CD4-positive, alpha-beta memory T cell (primary cell): ENCODE measurements at regions not wholly inside any gene's neighbourhood (a gene's known extent, or its start where the extent isn't known, plus 50 kb on each side); places are given as distances from the start of the nearest gene placed in this dataset.
A peak's percentile ranks its signal among the peaks of the same experiment; 100 is the strongest.

Source experiments
- CTCF ChIA-PET: fragments of 350-600 bp; sonication (Branson Sonifier 250); formaldehyde crosslinking; loops from one replicate; lab custom pipeline; 2021; ENCODE audit warnings: inconsistent platforms; ENCODE audit not compliant: partially characterized antibody; lab: Charles Lee
- POLR2A ChIA-PET: fragments of 350-600 bp; sonication (Branson Sonifier 250); formaldehyde crosslinking; loops from one replicate; lab custom pipeline; 2021; ENCODE audit not compliant: partially characterized antibody; lab: Charles Lee
- DNase-seq, 5 donors: peaks; one replicate each; pipeline versions ENCODE4 v3.0.0 to v3.0.0-alpha.2; 2020 to 2022; ENCODE audit warnings: mixed read lengths in 1 of 5
- H3K27ac ChIP-seq: one replicate; pipeline ENCODE4 v1.7.0; 2013; ENCODE audit warnings: low read depth, low read length
- H3K27me3 ChIP-seq: 2 replicates; pipeline ENCODE4 v1.7.0; 2013; ENCODE audit warnings: mild to moderate bottlenecking, low read length, moderate library complexity; ENCODE audit not compliant: insufficient read depth
- H3K36me3 ChIP-seq: 2 replicates; pipeline ENCODE4 v1.7.0; 2013; ENCODE audit warnings: mild to moderate bottlenecking, low read length, moderate library complexity; ENCODE audit not compliant: insufficient read depth
- H3K4me1 ChIP-seq: 2 replicates; pipeline ENCODE4 v1.7.0; 2013; ENCODE audit warnings: mild to moderate bottlenecking, low read length, moderate library complexity; ENCODE audit not compliant: insufficient read depth
- H3K4me3 ChIP-seq, 2 donors: one replicate each; pipeline ENCODE4 v1.7.0; 2013; ENCODE audit warnings: low read length in 2 of 2, mild to moderate bottlenecking in 1 of 2
- H3K9me3 ChIP-seq, 2 donors: one replicate each; pipeline ENCODE4 v1.7.0; 2013; ENCODE audit warnings: low read length in 2 of 2, control low read depth in 1 of 2; ENCODE audit not compliant: control insufficient read depth in 1 of 2
- H3K27ac Mint-ChIP-seq, 7 donors: one replicate each; pipeline ENCODE4 v1.8.0; 2020 to 2021; ENCODE audit warnings: mixed read lengths in 7 of 7, mild to moderate bottlenecking in 6 of 7, inconsistent platforms in 3 of 7, moderate library complexity in 3 of 7
- H3K27me3 Mint-ChIP-seq, 2 donors: one replicate each; pipeline ENCODE4 v1.8.0; 2020 to 2021; ENCODE audit warnings: mixed read lengths in 2 of 2
- H3K36me3 Mint-ChIP-seq, 2 donors: one replicate each; pipeline ENCODE4 v1.8.0; 2020 to 2021; ENCODE audit warnings: mixed read lengths in 2 of 2, inconsistent platforms in 1 of 2, mild to moderate bottlenecking in 1 of 2
- H3K4me1 Mint-ChIP-seq, 4 donors: one replicate each; pipeline ENCODE4 v1.8.0; 2020 to 2021; ENCODE audit warnings: mixed read lengths in 4 of 4, mild to moderate bottlenecking in 1 of 4
- H3K4me3 Mint-ChIP-seq, 8 donors: one replicate each; pipeline ENCODE4 v1.8.0; 2020 to 2021; ENCODE audit warnings: mixed read lengths in 8 of 8, mild to moderate bottlenecking in 7 of 8, moderate library complexity in 6 of 8, inconsistent platforms in 3 of 8
- H3K9me3 Mint-ChIP-seq, 8 donors: one replicate each; pipeline ENCODE4 v1.8.0; 2020 to 2021; ENCODE audit warnings: mixed read lengths in 8 of 8, mild to moderate bottlenecking in 5 of 8, inconsistent platforms in 3 of 8, moderate library complexity in 1 of 8
- intact Hi-C: fragments of 100-400 bp; cut with micrococcal nuclease; formaldehyde crosslinking; loops from one replicate; pipeline ENCODE4 v1.15.1; 2023

DNA sequence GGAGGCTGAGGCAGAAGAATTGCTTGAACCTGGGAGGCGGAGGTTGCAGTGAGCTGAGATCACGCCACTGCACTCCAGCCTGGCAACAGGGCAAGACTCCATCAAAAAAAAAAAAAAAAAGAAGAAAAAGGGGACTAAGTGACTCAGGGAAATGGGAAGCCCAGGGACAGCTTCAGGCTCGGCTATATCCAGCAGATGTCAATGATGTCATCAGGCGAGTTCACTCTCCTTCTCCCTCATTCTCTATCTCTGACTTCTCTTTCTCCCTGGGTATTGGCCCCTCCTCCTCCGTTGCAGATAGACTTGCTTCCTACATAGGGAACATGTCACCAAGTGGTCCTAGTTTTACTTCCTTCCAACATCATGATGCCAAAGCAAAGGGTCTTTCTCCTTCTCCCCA is 316.8 kb downstream of the TFAP2C start:
- Histone ChIP-seq H3K36me3 (no peaks in the 10 kb centered on the region), H3K4me3 (no peak overlapping the region), H3K27ac (no peak overlapping the region), H3K9me3 (no peaks in the 10 kb centered on the region), H3K4me1 (no peaks in the 10 kb centered on the region), H3K27me3 (no peaks in the 10 kb centered on the region)
- intact Hi-C loops = no loop called here
- DNase-seq = no peak
- peaks cover 1 to 5% of the 10 kb centered on the region in 2 donors for H3K27me3 Mint-ChIP-seq
- H3K36me3 Mint-ChIP-seq = no peaks in the 10 kb centered on the region
- ChIA-PET POLR2A (no interaction called here), CTCF (no interaction called here)
- no peaks in the 10 kb centered on the region for H3K4me1 Mint-ChIP-seq
- no peak overlapping the region for H3K4me3 Mint-ChIP-seq
- H3K27ac Mint-ChIP-seq = no peak overlapping the region
- H3K9me3 Mint-ChIP-seq = peaks cover 0 to 4% (median 0%) of the 10 kb centered on the region in 8 donors

DNA sequence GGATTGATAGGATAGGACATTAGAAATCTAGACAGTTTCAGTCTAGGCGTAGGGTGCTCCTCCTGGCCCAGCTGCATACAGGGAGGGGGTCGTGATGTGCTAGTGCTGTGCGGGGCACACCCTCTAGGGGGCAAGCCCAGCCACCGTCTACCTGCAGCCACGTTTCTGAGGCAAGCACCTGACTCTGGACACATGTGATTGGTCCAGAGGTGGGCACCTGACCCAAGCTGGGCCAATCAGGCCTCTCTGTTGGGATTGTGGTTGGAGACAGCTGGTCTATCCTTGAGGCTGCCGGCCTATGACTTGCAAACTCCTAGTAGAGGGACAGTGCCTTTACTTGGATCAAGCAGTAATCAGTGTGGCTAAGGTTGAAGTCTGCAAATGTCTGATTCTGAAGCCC is 317.1 kb downstream of the BMP7 start:
- H3K36me3 Mint-ChIP-seq = no peaks in the 10 kb centered on the region
- no peak for DNase-seq

DNA sequence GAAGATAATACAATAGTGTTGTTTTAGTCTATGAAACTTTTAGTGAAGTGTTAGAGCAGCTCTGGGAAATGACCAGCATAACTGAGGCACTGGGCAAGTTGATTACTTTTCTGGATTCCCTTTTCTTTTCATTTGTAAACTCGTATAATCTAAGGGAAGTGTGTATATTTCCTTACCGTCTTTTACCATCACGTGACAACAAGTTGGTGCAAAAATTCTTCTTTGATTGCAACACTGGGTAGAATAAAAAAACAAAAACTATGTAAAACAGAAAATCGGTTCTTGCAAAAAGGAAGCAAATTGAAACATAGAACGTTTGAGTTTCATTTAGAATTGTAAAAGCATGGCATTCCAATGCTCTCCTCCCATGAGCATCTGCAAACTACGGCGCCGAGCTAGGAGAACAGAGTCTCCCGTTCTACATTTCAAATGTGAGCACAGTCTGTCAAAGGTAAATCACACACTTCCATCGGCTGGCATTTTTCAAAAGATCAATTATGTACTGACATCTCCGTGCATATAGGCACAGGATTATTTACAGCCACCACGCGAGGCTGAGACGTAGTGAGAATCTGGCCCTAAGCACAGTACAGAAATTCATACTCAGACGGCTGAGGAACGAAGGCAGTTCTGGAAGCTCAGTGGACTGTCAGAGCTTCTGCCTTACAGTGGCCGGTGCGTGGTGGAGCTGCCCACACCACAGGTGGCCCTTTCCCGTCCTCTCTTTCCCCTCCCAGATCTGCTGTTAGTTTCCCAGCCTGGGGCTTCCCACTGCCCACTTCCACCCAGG is 314.0 kb downstream of the BMP7 start:
- intact Hi-C loops = no loop called here
- H3K9me3 ChIP-seq = no peaks in the 10 kb centered on the region
- peaks cover 2 to 9% of the 10 kb centered on the region in 2 donors for H3K27me3 Mint-ChIP-seq
- peak overlapping the region in 1 of 8 donors; percentile 17 for H3K4me3 Mint-ChIP-seq
- CTCF ChIA-PET = no interaction called here
- no peaks in the 10 kb centered on the region for H3K27me3 ChIP-seq
- H3K27ac Mint-ChIP-seq = no peak overlapping the region
- no peak overlapping the region for H3K4me3 ChIP-seq
- H3K36me3 ChIP-seq = no peaks in the 10 kb centered on the region
- DNase-seq = no peak
- no peaks in the 10 kb centered on the region for H3K36me3 Mint-ChIP-seq
- H3K9me3 Mint-ChIP-seq = peaks cover 0 to 4% (median 0%) of the 10 kb centered on the region in 8 donors
- POLR2A ChIA-PET = no interaction called here
- H3K4me1 ChIP-seq = no peaks in the 10 kb centered on the region
- H3K27ac ChIP-seq = no peak overlapping the region
- H3K4me1 Mint-ChIP-seq = no peaks in the 10 kb centered on the region

More for the DNA sequence above, 317.1 kb downstream of the BMP7 start:
- no peak overlapping the region for H3K27ac Mint-ChIP-seq
- peaks cover 0 to 4% (median 1%) of the 10 kb centered on the region in 8 donors for H3K9me3 Mint-ChIP-seq
- Histone ChIP-seq H3K27ac (no peak overlapping the region), H3K4me1 (no peaks in the 10 kb centered on the region), H3K9me3 (no peaks in the 10 kb centered on the region), H3K4me3 (no peak overlapping the region), H3K27me3 (no peaks in the 10 kb centered on the region), H3K36me3 (no peaks in the 10 kb centered on the region)
- CTCF ChIA-PET = no interaction called here
- H3K4me3 Mint-ChIP-seq = no peak overlapping the region
- POLR2A ChIA-PET = no interaction called here
- H3K4me1 Mint-ChIP-seq = no peaks in the 10 kb centered on the region
- intact Hi-C loops = no loop called here
- peaks cover under 1 to 4% of the 10 kb centered on the region in 2 donors for H3K27me3 Mint-ChIP-seq

DNA sequence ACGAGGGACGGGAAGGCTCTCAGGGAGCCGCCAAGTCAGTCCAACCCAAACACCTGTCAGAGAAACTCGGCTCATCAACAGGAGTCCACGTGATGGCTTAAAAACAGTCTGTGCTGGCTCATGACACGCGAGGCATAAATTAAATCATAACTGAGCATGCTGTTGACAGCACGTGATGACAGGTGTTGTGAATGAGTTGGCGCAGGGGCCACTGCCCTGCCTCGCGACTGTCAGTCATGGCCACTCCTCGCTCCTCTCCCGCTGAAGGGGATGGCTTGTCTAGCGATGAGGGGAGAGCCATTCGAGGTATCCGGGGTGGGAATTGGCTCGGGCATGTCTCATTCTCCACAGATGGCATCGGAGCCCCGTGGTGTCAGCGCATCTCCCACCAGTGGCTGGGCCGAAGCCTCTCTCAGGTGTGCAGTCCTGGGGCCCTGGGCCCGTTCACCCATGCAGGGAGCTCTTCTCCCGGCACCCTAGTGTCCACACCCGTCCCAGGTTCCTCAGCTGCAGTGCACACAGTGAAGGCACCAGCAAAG is 313.3 kb downstream of the BMP7 start:
- no peaks in the 10 kb centered on the region for H3K9me3 ChIP-seq
- H3K27ac ChIP-seq = no peak overlapping the region
- H3K27me3 ChIP-seq = no peaks in the 10 kb centered on the region
- no peak for DNase-seq
- Mint-ChIP-seq H3K36me3 (no peaks in the 10 kb centered on the region), H3K4me1 (no peaks in the 10 kb centered on the region), H3K4me3 (no peak overlapping the region), H3K27ac (no peak overlapping the region), H3K27me3 (peaks cover 2 to 11% of the 10 kb centered on the region in 2 donors), H3K9me3 (peaks cover 0 to 4% (median 0%) of the 10 kb centered on the region in 8 donors)
- H3K4me1 ChIP-seq = no peaks in the 10 kb centered on the region
- no peaks in the 10 kb centered on the region for H3K36me3 ChIP-seq
- intact Hi-C loops = no loop called here
- ChIA-PET CTCF (no interaction called here), POLR2A (no interaction called here)
- no peak overlapping the region for H3K4me3 ChIP-seq

DNA sequence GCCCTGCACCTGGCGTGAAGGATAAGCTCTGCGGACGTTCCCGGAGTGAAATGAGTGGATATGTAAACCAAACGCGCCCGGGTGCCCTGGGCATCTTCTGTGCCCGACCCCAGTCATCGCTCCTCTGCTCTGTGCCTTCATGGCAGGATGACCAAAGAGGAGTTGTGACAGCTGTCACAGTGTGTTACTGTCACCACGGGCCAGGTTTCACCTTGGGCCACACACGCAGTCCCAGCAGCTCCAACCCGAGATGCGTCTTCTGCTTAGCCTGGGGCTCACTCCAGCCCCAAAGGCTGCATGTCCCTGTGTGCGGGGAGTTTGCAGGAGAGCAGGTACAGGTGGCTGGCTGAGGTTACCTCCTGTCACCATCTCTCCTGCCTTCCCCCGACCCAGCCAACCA is 311.6 kb downstream of the BMP7 start:
- intact Hi-C loops = no loop called here
- Histone ChIP-seq H3K27me3 (no peaks in the 10 kb centered on the region), H3K27ac (no peak overlapping the region), H3K4me1 (no peaks in the 10 kb centered on the region), H3K36me3 (no peaks in the 10 kb centered on the region), H3K4me3 (no peak overlapping the region), H3K9me3 (no peaks in the 10 kb centered on the region)
- no peak for DNase-seq
- Mint-ChIP-seq H3K36me3 (no peaks in the 10 kb centered on the region), H3K27me3 (peaks cover 9 to 12% of the 10 kb centered on the region in 2 donors), H3K4me3 (no peak overlapping the region), H3K4me1 (no peaks in the 10 kb centered on the region), H3K27ac (no peak overlapping the region), H3K9me3 (peaks cover 0 to 4% (median 0%) of the 10 kb centered on the region in 8 donors)
- ChIA-PET POLR2A (no interaction called here), CTCF (no interaction called here)

DNA sequence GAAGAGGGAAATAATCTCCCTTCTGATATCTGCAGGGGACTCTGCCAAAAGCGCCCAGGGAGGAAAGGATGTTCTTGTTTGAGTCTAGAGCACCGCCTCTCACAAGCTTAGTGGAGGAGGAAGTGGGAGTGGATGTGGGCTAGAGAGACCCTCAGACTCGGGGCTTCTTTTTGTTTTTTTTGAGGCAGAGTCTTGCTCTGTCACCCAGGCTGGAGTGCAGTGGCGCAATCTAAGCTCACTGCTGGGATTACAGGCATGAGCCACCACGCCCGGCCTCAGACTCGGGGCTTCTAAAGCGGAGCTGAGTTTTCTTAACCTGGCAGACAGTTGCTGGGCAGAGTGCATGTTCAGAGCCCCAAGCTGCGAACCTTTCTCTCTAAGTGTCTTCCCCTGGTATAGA is 310.8 kb downstream of the BMP7 start:
- H3K4me1 ChIP-seq = no peaks in the 10 kb centered on the region
- H3K36me3 ChIP-seq = no peaks in the 10 kb centered on the region
- H3K9me3 Mint-ChIP-seq = peaks cover 0 to 6% (median 0%) of the 10 kb centered on the region in 8 donors
- no peak overlapping the region for H3K4me3 Mint-ChIP-seq
- no peak overlapping the region for H3K27ac Mint-ChIP-seq
- ChIA-PET POLR2A (no interaction called here), CTCF (no interaction called here)
- H3K9me3 ChIP-seq = no peaks in the 10 kb centered on the region
- intact Hi-C loops = no loop called here
- no peak overlapping the region for H3K27ac ChIP-seq
- H3K27me3 ChIP-seq = no peaks in the 10 kb centered on the region
- H3K36me3 Mint-ChIP-seq = no peaks in the 10 kb centered on the region
- DNase-seq = no peak
- no peak overlapping the region for H3K4me3 ChIP-seq
- H3K4me1 Mint-ChIP-seq = no peaks in the 10 kb centered on the region
- H3K27me3 Mint-ChIP-seq = peaks cover 10 to 13% of the 10 kb centered on the region in 2 donors

DNA sequence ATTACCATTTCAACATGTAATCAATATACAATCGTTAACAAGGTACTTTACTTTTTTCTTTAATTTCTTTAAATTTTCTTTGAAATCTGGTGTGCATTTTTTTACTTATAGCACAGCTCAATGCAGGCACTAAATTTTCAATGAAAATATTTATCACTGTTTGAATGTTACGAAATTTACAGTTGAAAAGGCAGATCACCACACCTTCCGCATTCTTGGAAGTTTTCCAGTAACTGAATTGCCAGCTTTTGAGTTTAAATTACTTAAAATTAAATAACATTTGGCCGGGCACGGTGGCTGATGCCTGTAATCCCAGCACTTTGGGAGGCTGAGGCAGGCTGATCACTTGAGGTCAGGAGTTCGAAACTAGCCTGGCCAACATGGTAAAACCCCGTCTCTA is 309.9 kb downstream of the BMP7 start:
- H3K4me1 Mint-ChIP-seq = no peaks in the 10 kb centered on the region
- no peaks in the 10 kb centered on the region for H3K36me3 Mint-ChIP-seq
- ChIA-PET POLR2A (no interaction called here), CTCF (no interaction called here)
- intact Hi-C loops = no loop called here
- H3K27me3 ChIP-seq = no peaks in the 10 kb centered on the region
- H3K27me3 Mint-ChIP-seq = peaks cover 10 to 13% of the 10 kb centered on the region in 2 donors
- no peak overlapping the region for H3K27ac Mint-ChIP-seq
- H3K4me1 ChIP-seq = no peaks in the 10 kb centered on the region
- no peak overlapping the region for H3K4me3 ChIP-seq
- no peaks in the 10 kb centered on the region for H3K36me3 ChIP-seq
- no peaks in the 10 kb centered on the region for H3K9me3 ChIP-seq
- H3K9me3 Mint-ChIP-seq = peaks cover 0 to 4% (median 0%) of the 10 kb centered on the region in 8 donors
- DNase-seq = no peak
- no peak overlapping the region for H3K4me3 Mint-ChIP-seq
- H3K27ac ChIP-seq = no peak overlapping the region
